H1 (cell line): ENCODE measurements at regions not wholly inside any gene's neighbourhood (a gene's known extent, or its start where the extent isn't known, plus 50 kb on each side); places are given as distances from the start of the nearest gene placed in this dataset.

ENCODE experiments used
- CTCF ChIA-PET: fragments of 300-600 bp; sonication (Branson Sonifier 250); formaldehyde crosslinking; loops from one replicate; lab custom pipeline; 2021; ENCODE audit not compliant: partially characterized antibody; lab: Charles Lee
- POLR2A ChIA-PET: fragments of 300-600 bp; sonication (Branson Sonifier 250); formaldehyde crosslinking; loops from one replicate; lab custom pipeline; 2021; ENCODE audit warnings: inconsistent platforms; ENCODE audit not compliant: partially characterized antibody; lab: Charles Lee
- DNase-seq, 2 experiments: peaks; one replicate each; pipeline versions ENCODE4 v3.0.0 to v3.0.0-alpha.2; 2010 to 2022; ENCODE audit warnings: low spot score in 2 of 2, low read depth in 1 of 2, mixed read lengths in 1 of 2
- FAIRE-seq: peaks from 2 replicates; lab custom pipeline; 2011; peaks lifted over from hg19 to GRCh38; lab: Jason Lieb, UNC
- H2AFZ ChIP-seq: 2 replicates; pipeline ENCODE4 v1.8.1; 2012; ENCODE audit warnings: low read length, inconsistent platforms
- H2AK5ac ChIP-seq: 2 replicates; pipeline ENCODE4 v1.6.1; 2013; ENCODE audit warnings: low read depth, low read length
- H2BK120ac ChIP-seq: replicated peaks from 2 replicates; pipeline ENCODE3; 2013; ENCODE audit warnings: low read depth, low read length, inconsistent platforms
- H2BK12ac ChIP-seq: 2 replicates; pipeline ENCODE4 v1.6.1; 2013; ENCODE audit warnings: low read depth, low read length
- H2BK15ac ChIP-seq: 2 replicates; pipeline ENCODE4 v1.6.1; 2013; ENCODE audit warnings: low read length
- H2BK20ac ChIP-seq: 2 replicates; pipeline ENCODE4 v1.6.1; 2013; ENCODE audit warnings: low read length
- H2BK5ac ChIP-seq: 2 replicates; pipeline ENCODE4 v1.6.1; 2013; ENCODE audit warnings: low read depth, low read length
- H3K14ac ChIP-seq: 2 replicates; pipeline ENCODE4 v1.6.1; 2013; ENCODE audit warnings: inconsistent platforms; ENCODE audit not compliant: insufficient read length
- H3K18ac ChIP-seq: 2 replicates; pipeline ENCODE4 v1.6.1; 2013; ENCODE audit warnings: low read length; ENCODE audit errors: extremely low read depth
- H3K23ac ChIP-seq: 2 replicates; pipeline ENCODE4 v1.6.1; 2013; ENCODE audit warnings: inconsistent platforms; ENCODE audit not compliant: insufficient read length
- H3K23me2 ChIP-seq: 2 replicates; pipeline ENCODE4 v1.6.1; 2013; ENCODE audit warnings: low read depth, low read length
- H3K27ac ChIP-seq: 2 replicates; pipeline ENCODE4 v1.6.1; 2011; ENCODE audit warnings: low read depth, low read length, inconsistent platforms
- H3K27me3 ChIP-seq, 4 experiments: replicated peaks in 1 of 4; 1 replicate in 1 of 4; 2 replicates in 3 of 4; pipeline versions ENCODE4 v1.6.1 to v1.8.1; 2011 to 2013; ENCODE audit warnings: low read length in 3 of 4, mild to moderate bottlenecking in 3 of 4, inconsistent platforms in 2 of 4, mixed read lengths in 2 of 4, moderate library complexity in 1 of 4; ENCODE audit not compliant: control insufficient read depth in 3 of 4, insufficient read depth in 3 of 4; ENCODE audit errors: extremely low read depth in 1 of 4
- H3K36me3 ChIP-seq, 4 experiments: 2 replicates each; pipeline versions ENCODE4 v1.6.1 to v1.8.1; 2011 to 2013; ENCODE audit warnings: mild to moderate bottlenecking in 4 of 4, low read length in 3 of 4, moderate library complexity in 2 of 4, control low read depth in 1 of 4, inconsistent platforms in 1 of 4; ENCODE audit not compliant: insufficient read depth in 4 of 4, control insufficient read depth in 2 of 4
- H3K4ac ChIP-seq: replicated peaks from 2 replicates; pipeline ENCODE3; 2013; ENCODE audit warnings: low read length, low read depth, mixed read lengths, inconsistent platforms; ENCODE audit not compliant: insufficient read length
- H3K4me1 ChIP-seq, 4 experiments: replicated peaks in 1 of 4; 1 replicate in 1 of 4; 2 replicates in 3 of 4; pipeline versions ENCODE4 v1.6.1 to v1.8.1; 2011 to 2013; ENCODE audit warnings: low read length in 3 of 4, inconsistent platforms in 2 of 4, mixed read lengths in 1 of 4; ENCODE audit not compliant: insufficient read depth in 4 of 4, control insufficient read depth in 3 of 4
- H3K4me2 ChIP-seq, 2 experiments: 2 replicates each; pipeline versions ENCODE4 v1.6.1 to v1.8.1; 2011 to 2013; ENCODE audit warnings: low read depth in 2 of 2, low read length in 2 of 2, control low read depth in 1 of 2, inconsistent platforms in 1 of 2, mild to moderate bottlenecking in 1 of 2; ENCODE audit not compliant: insufficient read depth in 1 of 2
- H3K4me3 ChIP-seq, 4 experiments: fragments of 200-600, 300-600 bp in 1 of 4; sonication (generic), shearing (Covaris generic), sonication (Bioruptor Twin) in 1 of 4; 2 replicates each; pipeline versions ENCODE4 v1.5.1 to v1.8.1; 2011 to 2016; ENCODE audit warnings: low read length in 4 of 4, low read depth in 3 of 4, control low read depth in 2 of 4, inconsistent platforms in 2 of 4, mild to moderate bottlenecking in 2 of 4, mixed read lengths in 1 of 4, moderate library complexity in 1 of 4; ENCODE audit not compliant: insufficient read depth in 2 of 4; ENCODE audit errors: extremely low read depth in 1 of 4
- H3K56ac ChIP-seq: replicated peaks from 2 replicates; pipeline ENCODE3; 2013; ENCODE audit warnings: low read depth, mild to moderate bottlenecking, mixed read lengths, low read length, inconsistent platforms; ENCODE audit not compliant: insufficient read length
- H3K79me1 ChIP-seq: 2 replicates; pipeline ENCODE4 v1.6.1; 2013; ENCODE audit warnings: low read depth, low read length, control low read depth
- H3K79me2 ChIP-seq, 2 experiments: 2 replicates each; pipeline versions ENCODE4 v1.6.1 to v1.8.1; 2012 to 2013; ENCODE audit warnings: low read length in 2 of 2, mild to moderate bottlenecking in 2 of 2, inconsistent platforms in 1 of 2; ENCODE audit not compliant: insufficient read depth in 2 of 2, control insufficient read depth in 1 of 2
- H3K9ac ChIP-seq, 4 experiments: replicated peaks in 1 of 4; 1 replicate in 1 of 4; 2 replicates in 3 of 4; pipeline versions ENCODE4 v1.6.1 to v1.8.1; 2011 to 2013; ENCODE audit warnings: low read depth in 3 of 4, low read length in 3 of 4, control low read depth in 2 of 4, mild to moderate bottlenecking in 2 of 4, moderate library complexity in 2 of 4, inconsistent platforms in 1 of 4; ENCODE audit errors: extremely low read depth in 1 of 4
- H3K9me3 ChIP-seq, 2 experiments: 2 replicates each; pipeline versions ENCODE4 v1.6.1 to v1.8.1; 2012 to 2013; ENCODE audit warnings: mild to moderate bottlenecking in 2 of 2, moderate library complexity in 2 of 2, control low read depth in 1 of 2, inconsistent platforms in 1 of 2, low read depth in 1 of 2, low read length in 1 of 2, mixed read lengths in 1 of 2; ENCODE audit not compliant: insufficient read depth in 2 of 2
- H4K20me1 ChIP-seq, 2 experiments: replicated peaks in 1 of 2; 2 replicates each; pipeline versions ENCODE3 to v1.8.1; 2011 to 2013; ENCODE audit warnings: inconsistent platforms in 2 of 2, low read length in 2 of 2, mild to moderate bottlenecking in 1 of 2; ENCODE audit not compliant: insufficient read depth in 2 of 2, control insufficient read depth in 1 of 2
- H4K5ac ChIP-seq: 2 replicates; pipeline ENCODE4 v1.6.1; 2013; ENCODE audit warnings: low read length, low read depth, mixed read lengths, inconsistent platforms; ENCODE audit not compliant: insufficient read length
- H4K8ac ChIP-seq: 2 replicates; pipeline ENCODE4 v1.8.0; 2013; ENCODE audit warnings: mild to moderate bottlenecking, moderate library complexity, low read length, inconsistent platforms; ENCODE audit not compliant: insufficient read depth; ENCODE audit errors: extremely low read depth
- H4K91ac ChIP-seq: replicated peaks from 2 replicates; pipeline ENCODE3; 2013; ENCODE audit warnings: low read length, mixed read lengths, inconsistent platforms; ENCODE audit not compliant: insufficient read length
- CTCF ChIP-seq, 3 experiments: IDR thresholded peaks; 1 replicate in 2 of 3; 2 replicates in 1 of 3; pipeline versions ENCODE4 v1.5.1 to v1.6.1; 2011; ENCODE audit warnings: low read length in 3 of 3, mild to moderate bottlenecking in 3 of 3, inconsistent platforms in 2 of 3, low read depth in 1 of 3, moderate library complexity in 1 of 3; ENCODE audit not compliant: insufficient read depth in 1 of 3; ENCODE audit errors: control extremely low read depth in 1 of 3
- JUND ChIP-seq: IDR thresholded peaks from 2 replicates; pipeline ENCODE4 v1.6.1; 2011; ENCODE audit warnings: mild to moderate bottlenecking, improper control_type of control experiment, low read length
- KDM1A ChIP-seq: fragments of 200-600, 300-600 bp; sonication (generic); IDR thresholded peaks from 2 replicates; pipeline ENCODE4 v1.7.1; 2016; ENCODE audit warnings: mild to moderate bottlenecking, low read length, borderline replicate concordance
- RFX5 ChIP-seq: IDR thresholded peaks from 2 replicates; pipeline ENCODE4 v1.6.1; 2011; ENCODE audit warnings: low read depth, low read length, improper control_type of control experiment, borderline replicate concordance
- ZNF274 ChIP-seq: IDR thresholded peaks from 2 replicates; pipeline ENCODE4 v1.7.0; 2012; ENCODE audit warnings: low read length, borderline replicate concordance; ENCODE audit errors: extremely low read depth
- WGBS, 2 experiments: shearing (Covaris generic) in 1 of 2; methylation state at CpG; one replicate each; pipeline versions ENCODE4 v1.1.6 to v1.1.7; 2013 to 2015; ENCODE audit warnings: low lambda C conversion rate in 2 of 2, mixed read lengths in 2 of 2, inconsistent platforms in 1 of 2, low coverage in 1 of 2, missing lambda C conversion rate in 1 of 2; ENCODE audit not compliant: insufficient replicate concordance in 2 of 2, insufficient coverage in 1 of 2, insufficient read length in 1 of 2; ENCODE audit errors: extremely low coverage in 1 of 2, missing lambda C conversion rate in 1 of 2; 5-methylcytosine and 5-hydroxymethylcytosine counted together

- CTCF ChIA-PET, result interaction anchor here (0.6 to 5.5 kb wide), 10 partner anchors 9 to 1393 kb away, joined by 3 to 39 read pairs (median 5); no protein-coding TSS in a partner anchor
These were observed 302.7 kb downstream of the ZEB1 start for GRCh38 chr10:31621733-31622132.

More at GRCh38 chr10:31621733-31622132, 302.7 kb downstream of the ZEB1 start:
- Histone ChIP-seq H3K9me3 (peaks cover 4 to 10% of the 10 kb centered on the region in 2 experiments; a peak in 3 of 4 replicates), H3K14ac (no peak overlapping the region), H2AK5ac (no peak overlapping the region), H4K91ac (no peak overlapping the region), H3K4ac (no peak overlapping the region), H4K5ac (no peak overlapping the region), H3K79me2 (no peaks in the 10 kb centered on the region), H3K4me3 (no peak overlapping the region), H2BK15ac (no peak overlapping the region), H3K18ac (no peak overlapping the region), H4K8ac (no peak overlapping the region), H3K79me1 (no peaks in the 10 kb centered on the region), H3K4me1 (peaks cover 0 to 2% (median under 1%) of the 10 kb centered on the region in 4 experiments; a peak in 4 of 7 replicates), H3K9ac (no peak overlapping the region), H3K56ac (no peak overlapping the region), H3K36me3 (no peaks in the 10 kb centered on the region; a peak in 1 of 8 replicates), H3K27me3 (no peaks in the 10 kb centered on the region), H2AFZ (no peak overlapping the region), H2BK5ac (no peak overlapping the region), H3K27ac (no peak overlapping the region), H3K23me2 (no peaks in the 10 kb centered on the region), H2BK12ac (no peak overlapping the region), H2BK120ac (no peak overlapping the region), H3K4me2 (no peak overlapping the region), H4K20me1 (no peaks in the 10 kb centered on the region), H3K23ac (no peak overlapping the region), H2BK20ac (no peak overlapping the region)
- FAIRE-seq (no peak), DNase-seq (no peak)
- 100% methylated on average over 1 of the region's 1 CpG; no CpG with 5 or more reads in 1 of the 2 experiments for WGBS, 2 experiments
- POLR2A ChIA-PET, result no interaction called here
- TF ChIP-seq KDM1A (no peak), CTCF (IDR thresholded peaks at IDR 0.05; ENCODE audit: control extremely low read depth in 1 of 3, insufficient read depth in 1 of 3, low read depth in 1 of 3, low read length in 3 of 3) (no peak), JUND (no peak), RFX5 (no peak), ZNF274 (no peak)
